NCI-H345 treated with DMSO at 0.1 percent for 48 hours (cell line): ENCODE measurements at regions not wholly inside any gene's neighbourhood (a gene's known extent, or its start where the extent isn't known, plus 50 kb on each side); places are given as distances from the start of the nearest gene placed in this dataset.
A peak's percentile ranks its signal among the peaks of the same experiment; 100 is the strongest.
"Not testable (repeated sequence)": the region's sequence is repeated elsewhere in the genome, so short reads cannot be mapped to it uniquely, and the experiment has no call there.

Source experiments
- DNase-seq: peaks from one replicate; lab custom pipeline; 2025; ENCODE audit not compliant: unreplicated experiment; lab: John Stamatoyannopoulos, UW

DNA sequence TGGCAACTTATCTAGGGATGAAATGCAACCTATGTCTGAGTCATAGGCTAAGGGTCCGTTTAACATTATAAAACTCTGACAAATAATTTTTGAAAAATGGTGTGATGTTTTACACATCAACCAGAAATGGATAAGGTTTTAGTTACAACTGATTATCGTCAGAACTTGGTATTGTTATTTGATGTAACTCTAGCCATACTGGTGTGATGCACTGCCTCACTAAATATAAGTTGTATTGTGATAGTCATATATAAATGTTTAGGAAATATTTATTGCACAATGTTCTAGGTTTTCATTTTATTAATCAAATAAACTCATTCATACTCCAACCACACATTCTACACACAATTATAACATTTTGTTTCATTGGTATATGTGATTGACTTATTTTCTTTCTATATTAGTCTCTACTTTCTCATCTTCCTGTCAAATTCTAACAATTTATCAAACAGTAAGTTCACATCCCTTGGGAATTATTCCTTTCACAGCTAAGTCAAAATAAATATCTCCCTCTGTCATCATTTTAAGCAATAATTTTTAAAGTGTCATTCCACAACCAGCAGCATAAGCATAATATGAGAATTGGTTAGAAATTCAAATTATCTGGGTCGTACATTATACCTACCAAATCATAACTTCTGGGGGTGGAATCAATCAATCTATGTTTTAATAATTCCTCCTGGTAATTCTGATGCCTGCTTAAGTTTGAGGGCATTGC lies 873.9 kb downstream of the SLITRK1 start:
- DNase-seq = no peak

DNA sequence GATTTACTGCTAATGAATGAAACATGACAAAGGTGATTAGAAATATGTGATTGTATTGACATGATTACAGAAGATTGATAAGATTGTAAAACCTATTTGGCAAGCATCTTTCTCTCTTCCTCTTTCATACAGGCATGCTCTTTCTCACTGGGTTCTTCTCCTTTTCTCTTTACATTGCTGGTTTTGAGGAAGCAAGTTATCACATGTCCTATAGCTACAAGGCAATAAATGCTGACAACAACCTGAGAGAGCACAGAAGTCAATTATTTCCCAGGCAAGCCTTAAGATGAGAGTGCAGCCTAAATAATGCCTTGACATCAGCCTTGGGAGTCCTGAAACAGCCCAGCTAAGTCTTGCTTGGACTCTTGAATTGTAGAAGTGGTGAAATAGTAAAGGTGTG lies 875.0 kb downstream of the SLITRK1 start:
- DNase-seq = no peak

DNA sequence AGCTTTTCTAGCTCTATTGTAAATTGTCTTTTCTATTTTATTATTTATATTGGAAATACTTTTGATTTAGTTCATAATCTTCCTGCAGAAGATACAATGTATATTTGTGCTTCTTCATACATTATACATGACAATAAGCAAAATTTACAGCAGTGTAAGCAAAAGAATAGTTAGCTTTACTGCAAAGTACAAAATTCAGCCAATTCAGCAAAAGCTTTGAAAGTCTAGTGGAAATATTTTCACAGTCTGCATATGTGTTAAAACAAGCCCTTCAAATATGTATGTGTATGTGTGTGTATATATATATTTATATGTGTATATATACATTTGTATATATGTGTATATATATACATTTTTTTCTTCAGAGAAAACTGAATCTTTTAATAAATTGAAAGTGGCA lies 879.1 kb downstream of the SLITRK1 start:
- no peak for DNase-seq

DNA sequence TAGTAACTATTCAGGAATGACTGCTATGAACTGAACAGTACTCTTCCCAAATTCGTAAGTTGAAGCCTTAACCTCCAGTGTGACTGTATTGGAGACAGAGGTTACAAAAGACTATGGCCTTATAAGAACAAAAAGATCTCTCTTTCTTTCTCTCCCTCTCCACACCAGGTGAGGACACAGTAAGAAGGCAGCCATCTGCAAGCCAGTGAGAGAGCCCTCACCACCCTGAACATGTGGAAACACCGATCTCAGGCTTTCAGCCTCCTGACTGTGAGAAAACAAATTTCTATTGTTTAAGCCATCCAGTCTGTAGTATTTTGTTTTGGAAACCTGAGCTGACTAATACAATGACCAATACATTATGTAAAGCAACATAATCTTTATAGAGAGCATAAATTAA lies 888.9 kb downstream of the SLITRK1 start:
- peak; percentile 23 for DNase-seq

DNA sequence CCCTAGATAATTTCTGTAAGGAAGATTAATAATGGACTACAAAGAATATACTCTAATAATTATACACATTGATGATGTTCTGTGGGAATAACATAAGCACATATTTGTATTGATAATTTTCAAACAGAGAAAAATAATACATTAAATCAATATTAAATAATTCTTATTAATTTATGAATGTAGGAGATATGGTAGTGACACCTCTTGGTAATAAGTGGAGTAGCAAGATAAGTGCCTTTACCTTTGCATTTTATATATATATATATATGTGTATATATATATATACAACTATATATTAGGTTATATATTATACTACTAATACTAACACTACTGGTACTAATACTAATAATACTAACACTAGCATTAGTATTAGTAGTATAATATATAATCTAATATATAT lies 905.8 kb downstream of the SLITRK1 start:
- no peak for DNase-seq

DNA sequence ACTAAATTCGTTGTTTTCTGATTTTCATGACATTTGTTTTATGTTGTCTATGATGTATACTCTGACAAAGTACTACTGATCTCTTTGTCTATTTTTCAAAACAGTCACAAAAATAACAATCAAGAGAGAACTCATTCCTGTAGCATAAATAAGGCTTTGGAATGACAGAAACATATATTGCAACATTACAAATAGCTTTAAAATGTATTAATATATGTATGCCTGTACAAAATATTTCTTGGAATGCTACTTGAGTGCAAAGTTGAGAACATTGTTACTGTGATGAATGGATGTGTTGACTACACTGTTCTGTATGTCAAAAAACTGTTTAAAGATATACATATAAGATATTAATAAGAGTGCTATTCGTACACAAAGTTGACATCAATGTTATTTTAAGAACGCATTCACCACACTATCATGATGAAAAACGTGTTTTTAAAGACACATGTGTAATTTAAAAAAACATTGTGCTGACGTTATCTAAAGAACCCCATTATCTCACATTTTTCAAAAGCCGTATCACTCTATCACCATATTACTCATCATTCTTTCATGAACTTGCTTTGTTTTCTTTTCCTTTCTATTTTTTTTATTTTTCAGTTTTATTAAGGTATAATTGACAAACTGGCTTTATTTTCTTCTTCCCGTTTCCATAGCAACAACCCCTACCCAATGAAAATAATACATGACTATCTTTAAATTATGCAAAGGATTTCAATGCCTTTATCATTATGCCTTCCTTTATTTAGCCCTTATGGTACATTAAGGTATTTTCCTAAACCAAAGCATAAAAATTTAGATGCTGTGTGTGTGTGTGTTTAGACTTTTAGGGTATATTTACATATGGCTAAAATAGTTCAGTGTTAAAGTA lies 918.8 kb downstream of the SLITRK1 start:
- DNase-seq = no peak

DNA sequence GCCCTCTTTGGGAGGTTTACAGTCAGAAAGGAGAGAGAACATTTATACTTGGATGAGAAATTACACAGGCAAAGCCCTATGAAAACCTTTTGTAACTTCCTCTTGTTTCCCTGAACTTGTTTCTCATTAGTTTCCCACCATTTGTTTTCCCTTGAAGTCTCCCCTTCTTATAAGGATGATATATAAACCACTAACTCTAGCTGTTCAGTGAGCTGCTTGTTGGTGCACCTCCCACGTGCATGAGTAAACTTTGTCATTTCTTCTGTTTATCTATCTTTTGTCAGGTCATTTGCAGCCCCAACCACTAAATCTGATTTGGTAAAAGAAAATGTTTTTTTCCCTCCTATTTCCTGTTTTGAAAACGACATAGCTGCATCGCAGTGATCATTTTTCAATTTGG lies 919.9 kb downstream of the SLITRK1 start:
- no peak for DNase-seq

DNA sequence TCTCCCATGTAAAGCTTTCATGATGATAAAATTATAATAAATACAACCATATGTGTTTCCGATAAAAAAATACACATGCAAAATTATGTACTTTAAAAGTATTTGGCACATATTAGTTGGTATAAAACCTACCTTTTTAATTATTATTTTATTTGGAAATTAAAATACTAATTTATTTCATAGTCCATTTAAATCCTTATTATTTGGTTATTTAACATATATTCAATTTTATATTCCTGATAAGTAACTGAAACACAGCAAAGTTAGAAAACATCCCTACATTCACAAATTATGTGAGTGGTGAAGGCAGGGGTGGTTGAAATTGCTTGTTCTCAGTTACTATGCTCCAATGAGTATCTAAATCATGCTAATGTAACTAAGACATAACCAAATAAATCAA lies 920.5 kb downstream of the SLITRK1 start:
- DNase-seq = no peak

DNA sequence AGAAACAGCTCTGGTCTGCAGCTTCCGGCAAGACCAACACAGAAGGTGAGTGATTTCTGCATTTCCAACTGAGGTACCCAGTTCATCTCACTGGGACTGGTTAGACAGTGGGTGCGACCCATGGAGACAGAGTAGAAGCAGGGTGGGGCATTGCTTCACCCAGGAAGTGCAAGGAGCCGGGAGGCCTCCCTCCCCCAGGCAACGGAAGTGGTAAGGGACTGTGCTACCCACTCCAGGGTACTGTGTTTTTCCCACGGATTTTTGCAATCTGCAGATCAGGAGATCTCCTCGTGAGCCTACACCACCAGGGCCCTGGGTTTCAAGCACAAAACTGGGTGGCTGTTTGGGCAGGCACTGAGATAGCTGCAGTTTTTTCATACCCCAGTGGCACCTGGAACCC lies 929.9 kb downstream of the SLITRK1 start:
- DNase-seq = not testable (repeated sequence)

DNA sequence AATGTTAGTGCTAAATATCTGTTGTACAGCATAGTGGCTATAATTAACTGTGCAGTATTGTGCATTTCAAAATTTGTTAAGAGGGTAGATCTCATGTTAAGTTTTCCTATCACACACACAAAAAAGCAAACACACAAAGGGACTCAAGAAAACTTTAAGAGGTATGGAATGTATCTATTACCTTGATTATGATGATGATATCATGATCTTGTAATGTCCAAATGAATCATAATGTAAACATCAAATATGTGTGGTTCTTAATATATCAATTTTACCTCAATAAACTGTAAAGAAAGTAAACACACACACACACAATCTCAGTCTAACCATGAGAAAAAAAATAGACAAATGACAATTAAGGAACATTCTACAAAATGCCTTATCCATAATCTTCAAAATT lies 934.6 kb downstream of the SLITRK1 start:
- DNase-seq = no peak

DNA sequence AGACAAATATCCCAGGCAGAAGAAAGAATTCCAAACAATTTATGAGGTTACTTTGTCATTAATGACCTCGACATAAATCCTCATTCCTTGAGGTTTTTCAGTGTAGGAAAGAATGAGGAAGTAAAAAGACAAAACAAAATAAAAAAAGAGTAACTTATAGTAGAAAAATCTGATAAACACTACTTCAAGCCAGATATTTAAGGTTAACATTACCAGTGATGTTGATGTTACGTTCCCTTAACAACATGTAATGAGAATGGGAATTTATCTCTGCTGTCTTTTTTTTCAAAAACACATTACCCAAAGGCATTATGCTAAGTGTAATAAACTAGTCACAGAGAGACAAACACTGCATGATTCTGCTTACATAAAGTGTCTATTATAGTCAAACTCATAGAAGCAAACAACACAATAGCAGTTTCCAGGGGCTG lies 935.1 kb downstream of the SLITRK1 start:
- DNase-seq = no peak

DNA sequence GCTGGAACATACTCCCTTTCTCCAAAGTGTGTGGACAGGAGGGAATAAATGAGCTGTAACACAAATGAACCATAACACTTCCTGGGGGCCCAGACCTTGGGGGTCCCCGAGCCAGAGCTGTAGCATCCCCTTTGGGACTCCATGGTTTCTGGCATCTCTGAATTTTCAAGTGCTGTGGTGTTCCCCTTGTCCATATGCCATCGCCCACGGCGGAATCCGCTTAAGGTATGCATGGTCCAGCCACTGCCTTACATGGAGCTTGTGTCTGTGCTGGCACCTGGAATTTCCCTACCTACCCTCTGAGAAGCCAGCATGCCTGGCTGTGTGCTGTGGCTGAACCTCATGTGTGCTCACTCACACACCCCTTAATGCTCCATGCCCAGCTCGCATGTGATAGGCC lies 943.6 kb downstream of the SLITRK1 start:
- DNase-seq = no peak

DNA sequence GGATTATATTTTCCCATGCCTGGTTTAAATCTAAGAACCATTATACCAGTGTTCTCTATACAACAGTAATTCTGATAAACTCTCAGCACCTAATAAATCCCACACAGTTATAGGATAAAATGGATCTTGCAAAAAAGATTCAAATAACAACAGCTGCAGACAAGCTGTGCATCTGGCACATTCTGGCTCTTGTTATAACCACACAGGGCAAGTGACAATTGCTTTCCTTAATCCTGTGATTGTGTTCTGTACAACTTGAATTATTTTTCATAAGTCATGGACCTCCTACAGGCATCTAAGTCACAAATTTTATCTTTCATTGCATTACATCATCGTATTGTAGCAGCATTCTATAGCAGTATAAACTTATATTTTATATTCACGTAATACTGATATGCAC lies 948.3 kb downstream of the SLITRK1 start:
- no peak for DNase-seq

DNA sequence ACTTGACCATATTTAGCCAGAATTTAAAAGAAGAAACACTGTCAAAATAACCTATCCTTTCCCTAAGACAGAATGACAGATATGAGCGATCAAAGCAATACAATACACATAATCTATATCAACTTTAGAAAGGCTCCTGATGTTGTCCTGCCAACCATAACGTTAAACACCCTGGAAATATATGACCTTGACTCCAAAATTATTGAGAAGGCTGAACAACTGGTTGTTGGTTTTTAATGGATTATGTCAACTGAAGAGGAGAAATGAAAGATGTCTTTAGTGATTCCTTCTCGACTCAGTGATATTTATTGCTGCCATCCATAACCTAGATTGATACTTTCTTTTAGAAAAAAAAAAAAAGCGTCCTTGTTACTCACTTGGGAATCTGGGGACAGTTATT lies 957.2 kb downstream of the SLITRK1 start:
- no peak for DNase-seq

DNA sequence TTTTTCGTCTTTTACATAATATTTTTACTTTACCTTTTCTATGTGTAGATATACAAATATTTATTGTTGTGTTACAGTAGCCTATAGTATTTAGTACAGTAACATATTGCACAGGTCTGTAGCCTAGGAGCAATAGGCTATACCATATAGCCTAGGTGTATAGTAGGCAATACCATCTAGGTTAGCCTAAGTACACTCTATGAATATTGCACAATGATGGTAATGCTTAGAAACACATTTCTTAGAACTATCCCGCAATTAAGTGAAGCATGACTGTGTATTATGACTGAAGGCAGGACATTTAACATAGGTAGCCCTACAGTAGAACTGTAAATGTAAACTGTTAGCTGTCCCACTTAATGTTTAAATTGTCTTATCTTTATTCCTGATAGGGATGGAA lies 964.3 kb downstream of the SLITRK1 start:
- no peak for DNase-seq

DNA sequence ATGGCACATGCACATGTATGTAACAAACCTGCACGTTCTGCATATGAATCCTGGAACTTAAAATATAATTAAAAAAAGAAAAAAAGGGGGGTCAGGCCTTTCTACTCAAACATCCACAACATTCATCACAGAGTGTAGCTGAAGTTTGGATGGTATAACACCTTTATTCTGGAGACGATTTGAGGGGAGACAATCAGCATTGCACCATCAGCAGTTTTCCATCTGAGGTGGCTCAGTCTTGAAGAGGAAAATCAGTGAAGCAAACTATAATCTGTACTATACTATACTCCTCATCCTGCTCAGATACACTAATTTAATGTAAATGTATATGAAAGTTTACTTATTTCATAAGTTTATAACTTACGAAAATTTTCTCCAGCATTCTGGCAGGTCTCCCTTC lies 969.7 kb downstream of the SLITRK1 start:
- no peak for DNase-seq

DNA sequence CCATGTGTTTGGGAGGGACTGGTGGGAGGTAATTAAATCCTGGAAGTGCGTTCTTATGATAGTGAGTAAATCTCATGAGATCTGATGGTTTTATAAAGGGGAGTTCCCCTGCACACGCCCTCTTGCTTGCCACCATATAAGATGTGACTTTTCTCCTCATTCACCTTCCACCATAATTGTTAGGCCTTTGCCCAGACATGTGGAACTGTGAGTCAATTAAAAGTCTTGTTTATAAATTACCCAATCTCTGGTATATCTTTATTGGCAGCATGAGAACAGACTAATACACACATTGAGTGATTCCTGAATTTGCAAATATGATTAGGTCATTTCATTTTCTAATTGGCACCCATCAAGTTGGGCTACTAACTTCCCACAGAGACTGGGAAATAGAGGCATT lies 977.2 kb downstream of the SLITRK1 start:
- no peak for DNase-seq

DNA sequence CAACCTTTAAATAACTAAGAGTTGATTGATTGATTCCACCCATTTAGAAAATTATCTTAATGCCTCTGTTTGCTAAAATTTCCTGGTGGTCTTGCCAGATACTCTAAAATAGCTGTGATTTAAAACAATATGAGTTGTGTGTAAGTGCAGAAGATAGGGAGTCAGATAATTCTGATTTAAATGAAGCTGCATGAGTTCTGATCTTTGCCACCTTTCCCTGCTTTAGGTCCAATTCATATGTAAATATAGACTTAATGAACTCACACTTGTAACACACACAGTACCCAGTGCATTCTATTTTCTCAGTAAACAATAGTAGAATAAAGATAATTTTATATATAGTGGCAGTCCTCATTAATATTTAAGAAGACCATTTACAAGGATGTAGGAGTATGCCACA lies 981.8 kb downstream of the SLITRK1 start:
- DNase-seq = no peak

DNA sequence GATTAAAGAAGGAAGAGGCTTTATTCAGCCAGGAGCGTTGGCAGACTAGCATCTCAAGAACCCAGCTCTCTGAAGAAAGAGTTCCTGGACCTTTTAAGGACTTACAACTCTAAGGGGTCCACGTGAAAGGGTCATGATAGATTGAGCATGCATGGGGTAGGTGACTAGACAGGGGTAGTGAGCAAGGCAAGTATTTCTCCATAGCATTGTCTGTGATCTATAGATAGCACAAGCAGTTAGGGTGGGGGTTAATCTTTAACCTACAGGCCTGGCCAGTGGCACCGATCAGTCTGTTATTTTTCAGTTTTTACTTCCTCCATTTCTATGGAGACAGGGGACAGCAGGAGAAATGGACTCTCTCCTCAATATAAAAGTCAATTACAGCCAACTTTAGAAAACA lies 983.7 kb downstream of the SLITRK1 start:
- no peak for DNase-seq

DNA sequence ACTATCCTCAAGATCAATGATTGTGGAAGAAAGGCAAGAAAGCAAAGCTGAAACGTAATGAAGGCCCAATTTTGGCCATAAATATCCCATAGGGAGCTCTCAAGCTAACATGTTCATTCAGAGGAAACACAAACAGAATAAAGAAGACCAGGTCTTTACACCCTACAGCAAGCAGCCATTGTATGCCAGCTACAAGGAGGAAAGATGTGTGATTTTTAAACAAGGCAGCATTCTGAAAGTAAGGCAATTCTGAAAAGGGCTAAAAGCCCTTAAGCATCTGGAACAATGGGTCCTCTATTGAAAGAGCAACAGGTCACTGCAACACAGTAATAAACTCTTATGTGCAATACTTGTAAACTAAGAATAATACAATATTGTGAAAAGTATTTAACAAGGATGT lies 1002.4 kb downstream of the SLITRK1 start:
- peak; percentile 54 for DNase-seq

DNA sequence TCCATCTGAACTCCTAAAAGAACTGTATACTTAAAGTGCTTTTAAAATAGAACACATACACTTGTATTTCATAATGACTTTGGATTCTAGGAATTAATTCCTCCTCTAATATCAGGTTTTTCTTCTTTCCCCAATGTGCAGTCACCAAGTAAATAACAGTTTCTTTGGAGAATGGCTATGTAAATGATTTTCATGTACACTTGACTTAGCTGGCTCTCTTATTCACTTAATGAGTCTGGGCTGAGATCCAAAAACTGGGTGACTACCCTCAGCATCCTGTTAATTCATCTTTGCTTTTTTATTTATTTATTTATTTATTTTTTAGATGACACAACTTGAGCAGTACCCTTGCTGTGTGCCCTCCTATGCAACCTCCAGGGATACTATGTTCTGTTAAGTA lies 1003.7 kb downstream of the SLITRK1 start:
- DNase-seq = peak; percentile 90

DNA sequence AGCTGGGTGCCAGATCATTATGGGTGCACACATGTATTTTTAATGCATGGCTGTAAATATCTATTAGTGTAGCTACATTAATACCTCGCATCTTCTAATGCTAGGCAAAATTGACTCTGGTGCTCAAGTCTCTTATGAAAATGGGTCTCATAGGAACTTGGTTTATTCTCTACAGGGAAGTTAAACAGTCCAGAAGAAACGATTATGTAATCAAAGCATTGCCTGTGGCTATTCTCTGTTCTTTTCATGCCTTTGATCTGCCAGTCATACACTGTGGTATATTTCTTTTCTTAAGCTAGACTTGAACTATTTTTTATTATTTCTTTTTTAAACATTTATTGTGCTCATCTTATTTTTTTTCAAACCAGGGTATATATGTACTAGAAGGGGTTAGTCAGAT lies 1015.0 kb downstream of the SLITRK1 start:
- DNase-seq = no peak

DNA sequence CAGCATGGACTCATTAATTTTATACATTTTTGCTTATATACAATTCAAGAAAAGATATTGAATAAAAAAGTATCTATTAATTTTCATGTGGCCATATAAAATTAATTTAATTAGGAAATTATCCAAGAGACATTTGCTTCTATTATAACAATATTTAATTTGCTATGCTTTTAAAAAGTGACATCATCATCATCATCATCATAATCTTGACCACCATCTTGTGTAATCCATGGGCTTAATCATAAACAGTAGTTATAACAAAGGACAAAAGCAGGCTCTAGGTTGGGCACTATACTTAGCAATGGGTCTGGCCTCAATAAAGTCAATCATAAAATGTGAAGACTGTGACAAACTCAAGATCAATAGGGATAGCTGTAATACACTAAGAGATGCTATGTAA lies 1031.6 kb downstream of the SLITRK1 start:
- no peak for DNase-seq
